ENCODE measurements at regions not wholly inside any gene's neighbourhood (a gene's known extent, or its start where the extent isn't known, plus 50 kb on each side); places are given as distances from the start of the nearest gene placed in this dataset.

DNA sequence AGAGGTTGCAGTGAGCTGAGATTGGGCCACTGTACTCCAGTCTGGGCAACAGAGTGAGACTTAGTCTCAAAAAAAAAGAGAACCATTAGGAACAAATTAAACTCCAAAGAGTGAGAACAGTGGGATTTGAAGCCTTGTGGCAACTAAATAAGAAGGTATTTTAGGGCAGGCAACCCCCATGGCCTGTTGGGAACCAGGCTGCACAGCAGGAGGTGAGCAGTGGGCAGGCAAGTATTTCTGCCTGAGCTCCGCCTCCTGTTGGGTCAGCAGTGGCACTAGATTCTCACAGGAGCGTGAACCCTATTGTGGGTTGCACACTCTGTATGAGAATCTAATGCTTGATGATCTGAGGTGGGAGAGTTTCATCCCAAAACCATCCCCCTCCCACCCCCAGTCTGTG is 57.6 kb upstream of the MED9 start:
- DNase-seq = no peak

DNA sequence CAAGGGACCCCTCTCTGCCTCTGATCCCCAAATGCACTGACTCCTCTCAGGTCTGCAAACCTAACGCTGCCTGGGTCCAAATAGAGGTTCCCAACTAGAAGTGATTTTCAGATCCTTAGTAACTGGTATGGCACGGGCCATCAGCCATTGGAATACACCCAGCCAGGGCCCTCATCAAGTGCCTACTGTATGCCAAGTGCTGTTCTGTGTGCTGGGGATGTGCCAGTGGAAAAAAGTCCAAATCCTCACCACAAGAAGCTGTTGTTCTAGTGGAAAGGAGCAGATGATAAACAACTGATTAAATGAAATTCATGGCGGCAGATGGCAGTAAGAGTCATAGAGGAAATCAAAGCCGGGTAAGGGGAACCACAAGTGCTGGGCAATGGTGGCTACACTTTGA is 57.2 kb upstream of the MED9 start:
- DNase-seq = no peak

DNA sequence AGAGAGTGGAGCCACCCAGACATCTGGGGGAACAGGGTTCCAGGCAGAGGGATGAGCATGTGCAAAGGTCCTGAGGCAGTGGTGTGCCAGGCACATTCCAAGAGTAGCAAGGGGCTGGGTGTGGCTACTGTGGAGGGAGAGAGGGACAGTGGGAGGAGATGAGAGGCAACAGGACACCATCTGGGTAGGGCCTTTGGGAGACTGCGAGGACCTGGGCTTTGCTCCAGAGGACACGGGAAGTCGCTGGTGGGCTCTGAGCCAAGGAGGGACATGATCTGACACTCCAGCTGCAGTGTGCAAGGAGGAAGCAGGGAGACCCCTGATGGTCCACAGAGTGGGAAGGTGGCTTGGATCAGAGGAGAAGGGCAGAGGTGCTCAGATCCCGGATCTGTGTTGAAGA is 56.7 kb upstream of the MED9 start:
- no peak for DNase-seq

DNA sequence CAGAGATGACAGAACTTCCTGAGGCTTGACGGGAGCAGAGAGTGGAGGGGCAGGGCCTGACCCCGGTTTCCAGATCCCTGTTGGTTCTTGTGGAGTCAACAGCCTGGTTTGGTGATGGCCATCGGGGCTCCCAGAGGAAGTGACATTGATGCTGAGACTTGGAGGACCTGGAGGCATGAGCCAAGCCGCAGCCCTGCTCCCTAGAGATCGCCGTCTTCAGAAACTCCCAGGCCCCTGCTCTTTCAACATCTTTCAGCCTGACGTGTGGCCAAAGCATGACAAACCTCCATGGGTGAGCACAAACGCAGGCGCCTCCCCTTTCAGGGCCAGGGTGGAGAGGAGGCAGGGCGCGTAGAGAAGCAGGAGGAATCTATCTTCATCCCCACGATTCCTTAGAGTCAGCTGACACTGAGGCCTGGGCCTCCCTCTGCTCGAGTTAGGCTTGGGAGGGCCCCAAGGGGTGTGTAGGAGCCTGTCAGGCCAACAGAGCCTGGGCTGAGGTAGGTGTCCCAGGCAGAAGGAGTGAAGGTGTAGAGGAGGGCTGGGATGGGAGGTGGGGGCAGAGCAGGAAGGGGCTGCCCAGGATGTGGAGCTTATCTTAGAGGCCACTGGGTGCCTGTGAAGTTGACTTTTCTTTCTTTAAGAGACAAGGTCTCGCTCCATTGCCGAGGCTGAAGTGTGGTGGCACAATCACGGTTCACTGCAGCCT is 56.1 kb upstream of the MED9 start:
- DNase-seq = no peak

DNA sequence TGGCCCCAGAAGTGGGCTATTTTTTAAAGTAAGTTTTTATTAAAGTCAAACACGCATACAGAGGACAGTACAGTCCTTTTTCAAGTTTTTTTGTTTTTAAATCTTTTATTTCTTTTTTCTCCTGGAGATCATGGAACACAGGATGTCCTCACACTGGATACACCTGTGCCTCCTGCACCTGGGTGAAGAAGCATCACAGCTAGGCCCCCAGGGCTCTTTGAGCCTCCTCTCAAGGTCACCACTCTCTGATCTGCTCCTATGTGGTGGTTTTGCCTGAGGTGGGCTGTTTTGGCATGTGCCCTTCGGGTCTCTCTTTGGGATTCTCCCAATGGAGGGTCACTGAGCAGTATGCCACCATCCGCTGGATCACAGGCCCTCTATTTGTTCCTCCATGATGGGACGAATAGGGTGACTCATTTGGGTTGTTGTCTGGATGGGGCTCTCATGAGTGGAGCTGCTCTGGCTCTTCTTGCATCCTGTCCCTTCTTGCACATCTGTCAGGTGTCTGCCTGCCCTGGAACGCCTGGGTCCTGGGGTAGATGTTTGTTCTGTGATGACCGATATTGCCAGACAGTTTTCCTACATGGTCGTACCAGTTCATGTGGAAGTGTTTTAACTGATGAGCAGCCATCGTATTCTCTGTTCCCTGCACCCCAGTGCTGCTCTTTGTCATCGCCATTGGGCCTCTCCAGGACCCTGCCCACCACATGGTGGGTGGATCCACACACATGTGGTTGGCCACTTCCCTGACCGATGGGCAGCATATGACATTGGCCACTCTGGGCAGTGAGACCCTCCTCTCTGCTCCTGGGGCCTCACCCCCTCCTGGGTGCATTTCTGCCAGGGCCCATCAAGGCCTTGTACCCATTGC is 55.2 kb upstream of the MED9 start:
- no peak for DNase-seq

DNA sequence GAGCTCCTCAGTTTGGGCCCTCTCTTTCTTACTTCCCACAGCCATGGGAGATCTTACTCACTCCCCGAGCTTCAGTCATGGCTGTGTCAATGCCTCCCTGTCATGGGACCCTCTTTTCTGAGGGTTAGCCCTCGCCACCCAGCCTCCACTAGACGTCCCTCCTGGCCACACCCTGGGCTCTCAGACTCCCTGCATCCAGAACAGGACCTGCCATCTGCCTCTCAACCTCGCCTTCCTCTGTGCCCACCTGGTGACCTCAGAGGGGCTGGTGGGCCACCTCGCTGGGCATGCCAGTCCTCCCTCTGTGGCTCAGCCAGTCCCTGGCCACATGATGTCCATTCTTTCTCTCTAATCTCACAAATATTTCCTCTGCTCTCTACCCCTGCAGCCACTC is 54.6 kb upstream of the MED9 start:
- DNase-seq = no peak

DNA sequence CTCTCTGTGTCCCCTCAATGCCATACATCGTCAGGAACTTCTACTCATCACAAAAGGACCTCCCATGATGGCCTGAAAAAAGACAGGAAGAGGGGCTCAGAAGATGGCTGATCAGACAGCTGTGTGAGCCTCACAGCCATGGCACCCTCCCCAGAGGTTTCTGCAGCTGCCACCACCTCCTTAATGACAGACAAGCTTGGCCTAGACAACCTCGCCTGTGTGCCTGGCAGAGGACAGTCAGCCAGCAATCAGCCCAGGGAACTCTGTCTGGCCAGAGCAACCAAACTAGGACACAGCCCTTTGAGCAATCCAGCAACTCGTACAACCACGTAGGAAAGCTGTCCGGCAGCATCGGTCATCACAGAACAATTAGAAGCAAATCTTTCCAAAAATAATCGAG is 54.2 kb upstream of the MED9 start:
- DNase-seq = no peak

DNA sequence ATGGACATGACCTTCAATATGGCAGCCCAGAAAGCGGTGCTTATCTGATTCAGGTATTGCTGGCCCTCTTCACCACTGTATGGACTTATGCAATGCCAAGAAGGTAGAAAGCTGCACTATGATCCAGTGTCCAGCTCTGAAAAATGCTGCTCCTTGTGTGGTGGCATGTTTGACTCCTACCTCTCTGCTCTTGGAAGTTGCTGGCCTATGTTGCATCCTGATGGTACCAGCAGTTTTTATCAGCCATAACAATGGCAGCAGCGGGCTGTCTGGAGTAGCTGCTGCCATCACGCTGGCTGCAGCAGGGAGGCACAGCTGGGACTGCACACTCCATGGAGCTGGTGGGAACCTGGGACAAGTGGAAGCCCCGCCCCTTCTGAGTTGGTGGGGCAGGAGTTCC is 53.1 kb upstream of the MED9 start:
- DNase-seq = no peak

DNA sequence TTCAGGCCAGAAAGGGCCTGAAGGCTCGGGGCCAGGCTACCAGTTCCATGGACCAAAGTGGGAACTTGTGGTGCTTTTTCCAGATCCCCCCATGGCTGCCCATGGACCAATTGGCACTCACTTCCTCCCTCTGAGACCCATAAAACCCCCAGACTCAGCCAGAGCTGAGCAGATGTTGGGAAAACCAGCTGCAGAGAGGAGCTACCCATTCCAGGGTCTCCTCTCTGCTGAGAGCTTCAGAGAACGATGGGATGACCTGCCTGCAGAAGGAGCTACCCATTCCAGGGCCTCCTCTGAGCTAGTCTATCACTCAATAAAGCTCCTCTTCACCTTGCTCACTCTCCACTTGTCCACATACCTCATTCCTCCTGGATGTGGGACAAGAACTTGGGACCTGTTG is 52.2 kb upstream of the MED9 start:
- no peak for DNase-seq

DNA sequence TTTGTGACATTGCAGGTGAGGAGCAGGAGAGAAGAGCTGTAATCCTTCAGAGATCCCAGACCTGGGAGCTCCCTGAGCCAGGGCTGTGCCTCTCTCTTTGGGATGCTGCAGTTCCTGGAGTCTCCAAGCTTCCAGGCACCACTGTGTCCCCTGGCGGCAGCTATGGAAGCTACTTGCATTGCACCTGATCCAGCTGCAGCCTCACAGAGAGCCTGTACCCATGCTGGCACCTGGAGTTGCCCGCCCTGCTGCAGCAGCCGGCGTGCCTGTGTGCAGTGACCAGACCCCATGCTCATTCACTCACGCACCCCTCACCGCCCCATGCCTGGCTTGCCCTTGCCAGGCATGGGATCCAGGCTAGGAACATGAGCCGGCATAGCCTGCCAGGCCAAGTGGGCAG is 51.8 kb upstream of the MED9 start:
- no peak for DNase-seq

DNA sequence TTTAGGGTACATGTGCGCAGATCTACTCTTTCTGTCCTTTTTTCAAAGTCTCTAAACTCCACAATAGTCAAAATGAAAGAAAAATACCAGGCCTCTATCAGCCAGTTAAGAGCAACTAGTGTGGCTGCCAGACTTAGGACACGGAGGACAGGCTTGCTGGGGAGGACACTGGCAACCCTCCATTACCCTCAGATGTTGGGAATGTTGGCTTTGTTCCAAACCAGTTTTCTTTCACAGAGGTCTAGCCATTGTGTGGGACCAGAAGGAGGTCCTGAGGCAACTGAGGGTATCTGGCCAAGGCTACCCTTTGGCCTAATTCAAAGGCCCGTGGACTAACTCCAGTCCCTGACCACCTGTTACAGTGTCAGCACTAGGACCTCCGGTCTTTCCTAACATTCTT is 51.2 kb upstream of the MED9 start:
- DNase-seq = no peak

DNA sequence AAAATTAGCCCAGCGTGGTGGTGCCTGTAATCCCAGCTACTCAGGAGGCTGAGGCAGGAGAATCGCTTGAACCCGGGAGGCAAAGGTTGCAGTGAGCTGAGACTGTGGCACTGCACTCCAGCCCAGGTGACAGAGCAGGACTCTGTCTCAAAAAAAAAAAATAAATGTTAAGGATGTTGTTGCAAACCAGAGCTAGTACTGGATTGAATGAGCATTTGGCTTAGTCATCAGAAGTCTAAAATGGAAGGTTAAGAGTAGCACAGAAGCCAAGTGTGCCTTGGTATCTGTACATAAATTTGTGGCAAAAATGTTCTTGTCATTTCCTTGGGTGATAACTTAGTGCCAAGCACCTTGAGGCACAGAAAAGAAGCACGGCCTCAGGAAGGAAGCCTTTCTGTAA is 50.6 kb upstream of the MED9 start:
- DNase-seq = no peak

Measured in Kasumi-1 (cell line).